H1 (cell line): ENCODE measurements at regions not wholly inside any gene's neighbourhood (a gene's known extent, or its start where the extent isn't known, plus 50 kb on each side); places are given as distances from the start of the nearest gene placed in this dataset.

ENCODE experiments used
- CBX8 ChIP-seq: fragments of 300-800, 300-1000 bp; sonication (generic); IDR thresholded peaks from 2 replicates; pipeline ENCODE4 v1.7.1; 2016; ENCODE audit warnings: low read depth, low read length, borderline replicate concordance
- GTF2F1 ChIP-seq: IDR thresholded peaks from 2 replicates; pipeline ENCODE4 v1.6.1; 2012; ENCODE audit warnings: low read depth, low read length, improper control_type of control experiment, borderline replicate concordance
- POLR2AphosphoS5 ChIP-seq: IDR thresholded peaks from 2 replicates; pipeline ENCODE4 v1.6.1; 2011; ENCODE audit warnings: low read depth, low read length
- TAF7 ChIP-seq: optimal IDR thresholded peaks from 2 replicates; pipeline ENCODE3; 2011; ENCODE audit warnings: low read depth, mild to moderate bottlenecking, inconsistent platforms, low read length, moderate library complexity, borderline replicate concordance

- TF ChIP-seq TAF7 (no peak), POLR2AphosphoS5 (no peak), GTF2F1 (no peak), CBX8 (no peak)
Observed at GRCh38 chr5:163682234-163682633, 176.8 kb downstream of the MAT2B start (continued).
